AG04450 (cell line): ENCODE measurements at regions not wholly inside any gene's neighbourhood (a gene's known extent, or its start where the extent isn't known, plus 50 kb on each side); places are given as distances from the start of the nearest gene placed in this dataset.
A peak's percentile ranks its signal among the peaks of the same experiment; 100 is the strongest.
"Not testable (repeated sequence)": the region's sequence is repeated elsewhere in the genome, so short reads cannot be mapped to it uniquely, and the experiment has no call there.

Source experiments
- CTCF ChIA-PET: fragments of 300-600, 350-600 bp; formaldehyde crosslinking; extraction: SDS; loops from one replicate; lab custom pipeline; 2022; ENCODE audit warnings: antibody characterized with exemption, inconsistent platforms; lab: Charles Lee
- POLR2A ChIA-PET: fragments of 350-600 bp; formaldehyde crosslinking; extraction: SDS; loops from one replicate; lab custom pipeline; 2021; ENCODE audit warnings: antibody characterized with exemption, inconsistent platforms; lab: Yijun Ruan, JAX
- DNase-seq: peaks from one replicate; pipeline ENCODE4 v3.0.0-alpha.2; 2011; ENCODE audit warnings: low read depth, low spot score
- H3K27ac ChIP-seq: one replicate; pipeline ENCODE4 v1.5.1; 2012; ENCODE audit warnings: low read depth, low read length, control low read depth
- H3K27me3 ChIP-seq: one replicate; pipeline ENCODE4 v1.6.0; 2012; ENCODE audit warnings: low read length; ENCODE audit not compliant: control insufficient read depth, insufficient read depth
- H3K4me3 ChIP-seq: 2 replicates; pipeline ENCODE4 v1.5.1; 2011; ENCODE audit warnings: mild to moderate bottlenecking, low read depth, low read length, control low read depth
- H3K9me3 ChIP-seq: 2 replicates; pipeline ENCODE4 v1.5.1; 2012; ENCODE audit warnings: low read length; ENCODE audit not compliant: control insufficient read depth, insufficient read depth
- CTCF ChIP-seq: IDR thresholded peaks from 2 replicates; pipeline ENCODE4 v1.5.1; 2011; ENCODE audit warnings: low read depth, low read length, control low read depth, inconsistent platforms

- CTCF ChIA-PET = no interaction called here
- Histone ChIP-seq H3K27me3 (no peaks in the 10 kb centered on the region), H3K9me3 (peaks cover 8% of the 10 kb centered on the region), H3K27ac (peak overlapping the region; percentile 11), H3K4me3 (no peak overlapping the region)
- peak; percentile 87 for DNase-seq
- TF ChIP-seq CTCF = no peak
- POLR2A ChIA-PET = no interaction called here
Observed at GRCh38 chr12:42725809-42726208, 136.3 kb upstream of the PRICKLE1 start.

- H3K27ac ChIP-seq = no peak overlapping the region
- no peaks in the 10 kb centered on the region for H3K9me3 ChIP-seq
- no peak for TF ChIP-seq CTCF
- DNase-seq = no peak
- no peak overlapping the region for H3K4me3 ChIP-seq
- ChIA-PET CTCF (no interaction called here), POLR2A (no interaction called here)
- no peaks in the 10 kb centered on the region for H3K27me3 ChIP-seq
Observed at GRCh38 chr12:42716491-42716891, 126.9 kb upstream of the PRICKLE1 start.

- H3K9me3 ChIP-seq, POLR2A ChIA-PET, H3K4me3 ChIP-seq, CTCF ChIA-PET, DNase-seq, H3K27me3 ChIP-seq, H3K27ac ChIP-seq: not testable (repeated sequence)
Observed at GRCh38 chr12:42713566-42713965, 124.0 kb upstream of the PRICKLE1 start.

- H3K27ac ChIP-seq, POLR2A ChIA-PET, H3K9me3 ChIP-seq, DNase-seq, H3K4me3 ChIP-seq, H3K27me3 ChIP-seq, CTCF ChIA-PET: not testable (repeated sequence)
Observed at GRCh38 chr12:42708374-42708773, 118.8 kb upstream of the PRICKLE1 start.

GRCh38 chr12:42707312-42708226, 118.0 kb upstream of the PRICKLE1 start:
- Histone ChIP-seq H3K27ac (no peak overlapping the region), H3K9me3 (no peaks in the 10 kb centered on the region), H3K4me3 (no peak overlapping the region), H3K27me3 (no peaks in the 10 kb centered on the region)
- DNase-seq = no peak
- ChIA-PET CTCF (no interaction called here), POLR2A (no interaction called here)
- TF ChIP-seq CTCF = no peak

- POLR2A ChIA-PET = no interaction called here
- CTCF ChIA-PET = no interaction called here
- TF ChIP-seq CTCF = no peak
- H3K4me3 ChIP-seq = no peak overlapping the region
- H3K27ac ChIP-seq = no peak overlapping the region
- H3K27me3 ChIP-seq = peaks cover 2% of the 10 kb centered on the region
- no peak for DNase-seq
- H3K9me3 ChIP-seq = no peaks in the 10 kb centered on the region
Observed at GRCh38 chr12:42706321-42706720, 116.8 kb upstream of the PRICKLE1 start.
